ENCODE measurements at regions not wholly inside any gene's neighbourhood (a gene's known extent, or its start where the extent isn't known, plus 50 kb on each side); places are given as distances from the start of the nearest gene placed in this dataset.

GRCh38 chr2:21291426-21291825 is 167.7 kb downstream of the TDRD15 start:
- BruUV-seq (replicated peaks), result no TSS peak
- DNase-seq (ENCODE audit: low spot score), result no peak
- Histone ChIP-seq H3K27ac (ENCODE audit: extremely low read length, insufficient read depth, low read length) (no peak overlapping the region), H3K4me2 (ENCODE audit: low read depth, low read length) (no peak overlapping the region), H3K9me3 (ENCODE audit: low read length) (no peaks in the 10 kb centered on the region), H3K36me3 (replicated peaks in 1 of 2; ENCODE audit: control insufficient read depth in 1 of 2, insufficient read depth in 2 of 2, low read length in 2 of 2) (no peaks in the 10 kb centered on the region), H3K9ac (ENCODE audit: insufficient read depth, low read depth, low read length) (no peak overlapping the region), H3K79me2 (ENCODE audit: insufficient read depth, low read length) (no peaks in the 10 kb centered on the region), H3K27me3 (ENCODE audit: control insufficient read depth in 1 of 2, insufficient read depth in 2 of 2, low read length in 2 of 2) (peaks cover 0 to 16% of the 10 kb centered on the region in 2 experiments; a peak in 1 of 5 replicates), H2AFZ (ENCODE audit: low read length) (no peak overlapping the region), H3K4me1 (ENCODE audit: insufficient read depth, low read length) (no peaks in the 10 kb centered on the region), H4K20me1 (ENCODE audit: insufficient read depth, low read length) (no peaks in the 10 kb centered on the region), H3K4me3 (replicated peaks in 1 of 3; ENCODE audit: insufficient read depth in 1 of 3, low read depth in 2 of 3, low read length in 3 of 3) (no peak overlapping the region)
- intact Hi-C loops (cut with micrococcal nuclease; ENCODE audit: unreplicated experiment), result no loop called here
- in situ Hi-C loops (cut with HindIII; ENCODE audit: extremely low pct_ligation_motif_present, low pct_unique_long_range_greater_than_20kb), result no loop called here
- no peak for ATAC-seq
- no peak for FAIRE-seq
- WGBS (ENCODE audit: low lambda C conversion rate), result 24% methylated on average over 1 of the region's 1 CpG
- CTCF ChIA-PET (ENCODE audit: low intra/inter-chr PET ratio, low total read pairs), result no interaction called here
- TF ChIP-seq ZZZ3 (CRISPR knock-in tag; IDR thresholded peaks at IDR 0.05; ENCODE audit: borderline replicate concordance), result no peak
- TF ChIP-seq ELF4 (CRISPR knock-in tag; IDR thresholded peaks at IDR 0.05; ENCODE audit: borderline replicate concordance), result no peak
- TF ChIP-seq HHEX (CRISPR knock-in tag; IDR thresholded peaks at IDR 0.05), result no peak
- no peak for TF ChIP-seq SATB2 (CRISPR knock-in tag; IDR thresholded peaks at IDR 0.05)
- no peak for TF ChIP-seq BORCS8-MEF2B (CRISPR knock-in tag; IDR thresholded peaks at IDR 0.05)
- TF ChIP-seq BRD4 (CRISPR knock-in tag; IDR thresholded peaks at IDR 0.05), result no peak
- TF ChIP-seq ZNF432 (CRISPR knock-in tag; IDR thresholded peaks at IDR 0.05; ENCODE audit: borderline replicate concordance), result no peak
- TF ChIP-seq STAT5B (CRISPR knock-in tag; IDR thresholded peaks at IDR 0.05), result no peak
- TF ChIP-seq, protein P1, sequence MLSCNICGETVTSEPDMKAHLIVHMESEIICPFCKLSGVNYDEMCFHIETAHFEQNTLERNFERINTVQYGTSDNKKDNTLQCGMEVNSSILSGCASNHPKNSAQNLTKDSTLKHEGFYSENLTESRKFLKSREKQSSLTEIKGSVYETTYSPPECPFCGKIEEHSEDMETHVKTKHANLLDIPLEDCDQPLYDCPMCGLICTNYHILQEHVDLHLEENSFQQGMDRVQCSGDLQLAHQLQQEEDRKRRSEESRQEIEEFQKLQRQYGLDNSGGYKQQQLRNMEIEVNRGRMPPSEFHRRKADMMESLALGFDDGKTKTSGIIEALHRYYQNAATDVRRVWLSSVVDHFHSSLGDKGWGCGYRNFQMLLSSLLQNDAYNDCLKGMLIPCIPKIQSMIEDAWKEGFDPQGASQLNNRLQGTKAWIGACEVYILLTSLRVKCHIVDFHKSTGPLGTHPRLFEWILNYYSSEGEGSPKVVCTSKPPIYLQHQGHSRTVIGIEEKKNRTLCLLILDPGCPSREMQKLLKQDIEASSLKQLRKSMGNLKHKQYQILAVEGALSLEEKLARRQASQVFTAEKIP (CRISPR knock-in tag; IDR thresholded peaks at IDR 0.05; ENCODE audit: borderline replicate concordance), result no peak
- no peak for TF ChIP-seq ZNF382 (CRISPR knock-in tag; IDR thresholded peaks at IDR 0.05; ENCODE audit: borderline replicate concordance)
- TF ChIP-seq UBTF (CRISPR knock-in tag; IDR thresholded peaks at IDR 0.05), result no peak
- no peak for TF ChIP-seq TCF7L2 (IDR thresholded peaks at IDR 0.05; ENCODE audit: low read depth, low read length)
- TF ChIP-seq, protein P2, sequence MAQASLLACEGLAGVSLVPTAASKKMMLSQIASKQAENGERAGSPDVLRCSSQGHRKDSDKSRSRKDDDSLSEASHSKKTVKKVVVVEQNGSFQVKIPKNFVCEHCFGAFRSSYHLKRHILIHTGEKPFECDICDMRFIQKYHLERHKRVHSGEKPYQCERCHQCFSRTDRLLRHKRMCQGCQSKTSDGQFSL (CRISPR knock-in tag; IDR thresholded peaks at IDR 0.05), result no peak
- TF ChIP-seq NFATC3 (CRISPR knock-in tag; IDR thresholded peaks at IDR 0.05), result no peak
- no peak for TF ChIP-seq RBM39 (IDR thresholded peaks at IDR 0.05; ENCODE audit: low read depth, low read length, poor library complexity, severe bottlenecking)
- TF ChIP-seq NFE2 (CRISPR knock-in tag; IDR thresholded peaks at IDR 0.05), result no peak
- no peak for TF ChIP-seq TCF7 (IDR thresholded peaks at IDR 0.05; ENCODE audit: low read depth)
- POLR2A ChIA-PET, result no interaction called here

All from HepG2 (cell line).